ENCODE measurements at regions not wholly inside any gene's neighbourhood (a gene's known extent, or its start where the extent isn't known, plus 50 kb on each side); places are given as distances from the start of the nearest gene placed in this dataset.
"Not testable (repeated sequence)": the region's sequence is repeated elsewhere in the genome, so short reads cannot be mapped to it uniquely, and the experiment has no call there.

- not testable (repeated sequence) for TF ChIP-seq POLR2A (IDR thresholded peaks at IDR 0.05; ENCODE audit: low read length); GATA1 (IDR thresholded peaks at IDR 0.05; ENCODE audit: low read depth, low read length)
These were observed 99.8 kb upstream of the C1GALT1C1 start for GRCh38 chrX:120729506-120730255.

All from erythroblast (primary cell).